HG02885 (cell line): ENCODE measurements at regions not wholly inside any gene's neighbourhood (a gene's known extent, or its start where the extent isn't known, plus 50 kb on each side); places are given as distances from the start of the nearest gene placed in this dataset.

Experiments
- ATAC-seq: cut with Tn5 transposase; IDR thresholded peaks from one replicate; pipeline ENCODE4 v1.9.1; 2021; ENCODE audit warnings: mild to moderate bottlenecking; ENCODE audit not compliant: unreplicated experiment, poor library complexity

DNA sequence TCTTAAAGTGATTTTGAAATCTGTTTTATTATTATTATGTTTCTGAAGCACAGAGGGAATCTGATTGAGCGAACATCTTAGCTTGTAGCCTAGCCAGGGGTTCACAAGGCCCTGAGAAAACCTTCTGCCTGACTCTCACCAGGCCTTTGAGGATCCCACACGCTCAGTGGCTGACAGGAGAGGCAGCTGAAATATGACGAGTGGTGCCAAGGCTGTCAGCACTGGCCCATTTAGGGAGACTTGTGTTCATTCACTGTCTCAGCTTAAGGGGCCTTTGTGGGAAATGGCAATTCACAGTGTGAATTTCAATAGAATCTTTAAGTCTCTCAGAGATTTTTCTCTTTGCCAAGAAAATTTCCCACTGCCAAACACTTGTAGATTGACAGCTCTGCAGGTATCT, 770.9 kb downstream of the TUSC7 start:
- ATAC-seq: no peak

DNA sequence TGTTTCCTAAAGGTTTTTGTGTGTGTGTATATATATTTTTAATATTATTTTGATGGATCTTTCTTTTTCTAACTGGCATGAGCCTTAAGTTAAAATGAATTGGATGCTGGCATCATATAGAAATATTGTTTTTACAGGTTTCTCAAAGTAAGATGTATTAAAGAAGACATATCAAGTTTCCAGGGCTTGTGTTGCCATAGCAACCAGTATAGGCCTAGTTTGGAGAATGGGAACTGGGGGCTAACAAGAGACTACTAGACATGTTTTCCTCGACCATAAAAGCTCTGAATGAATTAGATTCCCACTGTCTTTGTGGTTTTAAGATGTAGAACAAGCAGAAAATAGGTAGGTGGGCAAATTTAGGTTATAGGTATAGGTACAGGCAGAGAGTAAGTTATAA, 771.4 kb downstream of the TUSC7 start:
- no peak for ATAC-seq

DNA sequence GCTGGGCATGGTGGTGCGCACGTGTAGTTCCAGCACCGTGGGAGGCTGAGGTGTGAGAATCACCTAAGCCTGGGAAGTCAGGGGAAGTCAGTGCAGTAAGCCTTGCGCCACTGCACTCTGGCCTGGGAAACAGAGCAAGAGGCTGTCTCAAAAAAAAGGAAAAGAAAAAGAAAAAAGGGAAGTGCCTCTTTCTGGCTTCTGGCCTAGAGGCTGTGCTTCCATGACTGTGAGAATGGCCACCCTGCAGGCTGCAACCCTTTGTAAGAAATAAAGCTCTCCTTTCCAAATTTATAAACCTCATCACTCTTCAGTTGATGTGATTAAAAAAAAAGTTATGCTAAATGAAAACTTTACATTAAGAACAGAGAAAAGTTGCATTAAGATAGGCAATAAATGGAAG, 774.3 kb downstream of the TUSC7 start:
- ATAC-seq: no peak

DNA sequence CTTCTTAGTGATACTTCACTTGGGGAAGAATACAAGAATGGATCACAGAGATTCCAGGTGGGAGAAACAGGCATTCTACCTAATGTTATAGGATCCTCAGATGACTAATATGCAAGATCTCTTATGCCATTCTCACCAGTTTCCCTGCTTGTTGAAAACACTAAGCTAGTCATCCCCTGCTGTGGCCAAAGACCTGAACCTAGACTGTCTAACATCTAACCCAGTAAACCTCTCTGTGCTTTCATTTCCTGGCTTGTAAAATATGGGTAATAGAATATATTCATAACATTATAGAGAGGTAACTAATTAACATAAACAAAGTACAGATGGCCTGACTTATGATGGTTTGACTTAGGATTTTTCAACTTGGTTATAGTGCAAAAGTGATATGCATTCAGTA, 776.3 kb downstream of the TUSC7 start:
- ATAC-seq: no peak

DNA sequence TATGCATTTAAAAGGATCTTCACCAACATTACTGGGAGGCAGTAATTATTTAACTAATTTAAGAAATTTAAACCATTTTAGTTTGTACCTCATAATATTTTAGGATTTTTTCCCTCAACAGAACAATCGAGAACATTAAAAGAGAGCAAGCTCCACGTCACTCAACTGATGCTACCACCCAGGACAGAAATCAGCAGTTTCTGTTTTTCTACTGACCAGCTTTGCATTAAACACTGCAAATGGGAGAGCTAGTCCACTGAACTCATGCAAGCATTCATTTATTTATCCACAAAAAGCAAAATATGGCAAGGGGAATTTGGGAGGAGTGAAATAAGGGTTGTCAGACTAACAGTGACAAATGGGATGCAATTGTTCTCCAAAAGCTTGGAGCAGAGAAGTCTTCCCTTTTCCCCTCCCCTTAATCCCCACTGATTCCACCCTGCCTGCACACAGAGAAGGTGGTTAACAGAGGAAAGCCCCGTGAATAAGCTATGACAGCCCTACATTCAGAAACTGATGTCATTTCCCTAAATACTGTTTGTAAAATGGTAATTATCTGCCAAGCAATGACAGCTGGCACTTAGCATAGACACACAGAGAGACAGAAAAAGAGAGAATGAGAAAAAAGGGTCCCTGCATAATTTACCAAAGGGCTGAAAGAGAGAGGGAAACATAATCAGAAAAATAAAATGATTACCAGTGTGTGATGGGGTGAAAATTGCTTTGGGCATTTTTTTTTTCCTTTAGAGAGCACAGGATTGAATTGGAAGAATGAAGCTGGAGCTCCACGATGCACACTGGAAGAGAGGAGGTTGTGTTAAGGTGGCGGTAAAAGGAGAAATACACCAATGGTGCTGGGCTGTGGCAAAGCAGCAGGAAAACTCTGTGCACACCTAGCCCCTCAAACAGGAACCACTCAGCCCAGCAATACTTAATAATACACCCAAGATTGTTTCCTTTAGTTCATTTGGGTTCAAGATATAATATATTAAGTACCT, 777.4 kb downstream of the TUSC7 start:
- peak; percentile 46 for ATAC-seq

DNA sequence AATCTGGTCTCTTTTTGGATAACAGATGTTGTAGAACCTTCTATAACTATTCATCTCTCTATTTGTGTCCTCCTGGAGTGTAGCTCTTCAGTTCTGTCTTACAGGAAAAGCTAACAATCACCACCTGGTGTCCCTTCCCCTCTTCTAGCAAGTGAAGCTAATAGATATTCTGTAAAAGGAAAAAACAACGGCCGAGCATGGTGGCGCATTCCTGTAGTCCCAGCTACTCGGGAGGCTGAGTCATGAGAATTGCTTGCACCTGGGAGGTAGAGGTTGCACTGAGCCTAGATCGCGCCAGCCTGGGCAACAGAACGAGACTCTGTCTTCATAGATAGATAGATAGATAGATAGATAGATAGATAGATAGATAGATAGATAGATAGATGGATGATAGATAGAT, 779.4 kb downstream of the TUSC7 start:
- no peak for ATAC-seq

DNA sequence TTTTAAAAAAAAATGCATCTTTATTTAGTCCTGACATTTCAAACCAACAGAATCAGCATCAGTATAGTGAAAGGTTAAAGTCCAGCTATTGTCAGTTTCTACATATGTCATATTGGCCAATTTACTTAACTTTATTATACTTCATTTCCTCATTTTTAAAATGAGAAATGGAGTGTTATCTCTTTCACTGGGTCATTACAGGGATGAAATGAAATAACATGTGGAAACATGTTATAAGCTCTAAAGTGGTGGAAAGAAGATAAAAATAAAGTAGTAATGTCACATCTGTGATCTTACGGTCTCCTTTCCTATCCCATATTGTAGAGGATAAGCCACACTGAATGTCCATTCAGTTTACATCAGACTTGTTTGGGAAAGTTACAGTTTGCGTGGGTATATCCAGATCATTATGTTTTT, 780.1 kb downstream of the TUSC7 start:
- no peak for ATAC-seq

DNA sequence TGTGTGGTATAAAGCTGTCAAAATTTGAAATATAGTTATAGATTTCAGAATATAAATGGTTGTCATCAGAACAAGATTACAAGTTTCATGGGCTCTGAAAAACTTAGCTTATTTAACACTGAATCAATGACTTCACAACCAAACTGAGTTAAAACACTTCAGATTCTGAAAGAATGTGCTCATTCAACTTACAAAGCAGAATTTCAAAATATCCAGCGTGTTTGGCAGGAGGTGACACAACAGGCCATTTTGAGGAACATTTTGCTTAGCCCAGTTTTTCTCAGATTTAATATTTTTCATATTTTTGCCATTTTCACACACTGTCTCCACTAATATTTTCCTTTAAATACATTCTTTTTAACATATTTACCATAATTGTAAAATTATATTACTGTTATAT, 781.1 kb downstream of the TUSC7 start:
- ATAC-seq: no peak

DNA sequence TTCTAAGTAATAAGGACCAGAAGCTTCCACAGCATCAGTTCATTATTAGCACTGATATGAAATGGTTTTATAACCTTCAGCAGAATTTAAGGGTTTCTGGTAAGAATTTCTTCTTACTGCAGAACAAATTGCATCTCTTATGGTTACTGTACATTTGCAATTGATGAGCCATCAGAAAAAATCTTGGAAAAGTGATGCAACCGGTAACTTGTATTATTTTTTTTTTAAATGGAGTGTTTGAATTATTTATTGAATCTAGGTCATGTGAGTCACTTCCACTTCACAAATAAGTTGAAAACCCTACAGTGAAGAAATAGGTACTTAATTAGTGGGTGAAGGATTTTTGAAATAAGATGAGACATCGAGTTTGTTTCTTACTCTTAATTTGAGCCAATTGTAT, 786.0 kb downstream of the TUSC7 start:
- ATAC-seq: no peak

DNA sequence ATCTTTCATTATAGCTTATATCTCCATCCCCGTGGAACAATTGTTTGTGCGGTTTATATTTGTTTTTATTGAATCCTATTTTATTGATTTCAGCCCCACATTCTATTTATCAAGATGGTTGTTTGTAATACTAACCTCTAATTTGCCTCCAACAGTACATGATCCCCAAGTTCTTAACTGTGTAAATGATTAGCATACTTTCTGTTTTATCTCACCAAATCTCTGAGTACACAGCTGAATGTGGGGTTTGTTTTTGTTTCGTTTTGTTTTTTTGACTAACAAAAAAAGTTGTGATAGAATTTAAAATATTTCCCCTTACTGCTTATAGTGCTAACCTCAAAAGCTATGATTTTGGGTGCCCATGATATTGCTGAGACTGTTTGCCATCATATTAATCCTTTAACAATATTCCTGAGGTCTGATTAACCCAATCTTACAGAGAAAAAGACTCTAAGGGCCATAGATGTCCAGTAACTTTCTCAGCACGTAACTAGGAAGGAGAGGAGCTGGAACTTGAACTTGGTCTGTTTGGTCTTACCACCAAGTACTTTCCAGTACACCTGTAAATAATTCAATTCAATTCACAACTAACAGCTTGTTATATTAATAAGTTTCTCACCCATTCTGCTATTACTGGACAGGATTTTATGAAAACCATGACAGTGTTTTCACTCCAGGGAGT, 789.8 kb downstream of the TUSC7 start:
- no peak for ATAC-seq

DNA sequence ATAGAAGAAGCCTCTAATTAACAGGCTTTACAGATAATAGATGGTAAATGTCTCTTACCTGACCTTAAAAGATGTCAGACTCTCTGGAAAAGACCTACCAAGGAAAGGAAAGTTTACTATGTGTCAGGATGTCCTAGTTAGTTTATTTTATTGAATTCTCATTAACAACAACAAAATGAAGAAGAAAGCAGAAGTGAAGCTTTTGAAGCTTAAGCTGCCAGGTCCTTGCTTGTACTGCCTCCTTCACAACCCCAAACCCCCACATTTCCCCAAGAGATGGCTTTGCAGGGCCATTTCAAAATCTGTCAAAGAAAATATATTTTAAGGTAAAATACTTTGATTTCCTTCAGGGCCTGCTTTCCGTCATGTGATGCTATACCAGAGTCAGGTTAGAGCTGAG, 798.4 kb downstream of the TUSC7 start:
- no peak for ATAC-seq

DNA sequence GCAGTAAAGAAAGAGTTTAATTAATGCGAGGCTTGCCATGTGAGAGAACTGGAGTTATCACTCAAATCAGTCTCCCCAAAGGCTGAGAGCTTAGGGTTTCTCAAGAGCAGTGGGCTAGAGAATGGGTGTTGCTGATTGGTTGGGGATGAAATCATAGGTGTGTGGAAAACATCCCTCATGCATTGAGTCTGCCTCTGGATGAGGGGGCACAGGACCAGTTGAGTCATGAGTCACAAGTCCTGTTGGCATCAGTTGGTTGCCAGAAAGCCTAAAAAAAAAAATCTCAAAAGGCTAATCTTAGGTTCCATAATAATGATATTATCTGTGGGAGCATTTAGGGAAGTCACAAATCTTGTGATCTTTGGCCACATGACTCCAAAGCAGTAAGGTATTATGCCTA, 800.3 kb downstream of the TUSC7 start:
- no peak for ATAC-seq

DNA sequence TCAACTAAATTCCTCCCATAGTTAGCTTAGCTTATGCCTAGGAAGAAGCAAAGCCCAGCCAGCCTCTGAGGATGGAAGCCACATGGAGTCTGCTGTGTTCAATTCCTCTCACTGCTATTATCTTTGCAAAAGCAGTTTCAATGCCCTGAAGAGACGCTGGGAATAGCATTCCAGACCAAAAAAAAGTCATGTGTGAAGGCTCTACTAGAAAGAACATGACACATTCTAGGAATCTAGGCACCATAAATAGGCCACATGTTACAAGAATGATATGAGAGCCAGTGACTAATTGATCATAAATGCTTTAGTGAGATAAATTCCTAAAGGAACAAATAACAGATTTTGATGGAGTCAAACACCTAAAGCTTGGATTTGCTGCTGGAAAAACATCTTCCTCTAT, 800.8 kb downstream of the TUSC7 start:
- no peak for ATAC-seq

DNA sequence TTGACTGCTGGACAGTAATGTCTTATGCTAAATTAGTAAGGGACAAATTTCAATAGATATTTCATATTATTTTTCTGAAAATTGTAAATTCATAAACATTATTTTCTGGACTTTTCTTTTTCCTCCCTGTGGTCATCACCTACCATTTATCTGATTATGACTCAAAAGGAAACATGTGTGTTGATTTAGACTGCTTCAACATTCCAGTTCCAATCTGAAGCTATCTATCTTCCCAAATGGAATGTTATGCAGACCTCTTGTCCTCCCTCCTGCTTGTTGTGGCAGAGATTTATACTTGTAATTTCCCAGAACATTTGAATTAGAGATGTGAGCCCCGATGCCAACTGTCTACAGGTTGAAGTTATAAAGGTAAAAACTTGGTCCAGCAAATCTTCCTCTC, 803.4 kb downstream of the TUSC7 start:
- no peak for ATAC-seq

DNA sequence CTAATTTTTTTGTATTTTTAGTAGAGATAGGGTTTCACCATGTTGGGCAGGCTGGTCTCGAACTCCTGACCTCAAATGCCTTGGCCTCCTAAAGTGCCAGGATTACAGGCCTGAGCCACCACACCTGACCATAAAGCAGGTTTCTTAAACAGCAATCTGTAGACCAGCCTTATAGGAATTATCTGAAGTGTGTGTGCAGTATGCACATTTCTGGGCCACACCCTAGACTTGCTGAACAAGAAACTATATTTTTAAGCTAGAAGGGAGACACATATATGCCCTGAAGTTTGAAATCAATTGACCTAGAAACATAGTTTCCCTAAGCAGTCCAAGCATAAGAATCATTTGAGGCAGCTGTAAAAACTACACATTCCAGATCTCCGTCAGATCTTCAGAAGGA, 805.7 kb downstream of the TUSC7 start:
- no peak for ATAC-seq

DNA sequence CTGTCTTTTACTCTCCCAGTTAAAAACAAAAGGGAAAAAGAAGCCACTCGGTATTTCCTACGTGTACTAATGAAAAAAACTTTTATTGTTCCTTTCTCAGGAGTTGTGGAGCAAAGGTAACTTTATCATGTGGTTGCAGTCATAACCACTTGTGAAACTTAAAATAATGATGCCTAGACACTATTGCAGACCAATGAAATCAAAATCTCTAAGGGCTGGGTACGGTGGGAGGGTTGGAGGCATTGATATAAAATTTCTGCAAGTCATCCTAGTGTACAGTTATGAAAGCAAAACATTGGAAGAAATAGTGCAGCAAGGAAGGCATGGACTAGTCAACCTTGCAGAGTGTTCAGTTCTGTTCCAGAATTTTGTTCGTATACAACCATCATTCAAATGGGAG, 808.8 kb downstream of the TUSC7 start:
- ATAC-seq: no peak

DNA sequence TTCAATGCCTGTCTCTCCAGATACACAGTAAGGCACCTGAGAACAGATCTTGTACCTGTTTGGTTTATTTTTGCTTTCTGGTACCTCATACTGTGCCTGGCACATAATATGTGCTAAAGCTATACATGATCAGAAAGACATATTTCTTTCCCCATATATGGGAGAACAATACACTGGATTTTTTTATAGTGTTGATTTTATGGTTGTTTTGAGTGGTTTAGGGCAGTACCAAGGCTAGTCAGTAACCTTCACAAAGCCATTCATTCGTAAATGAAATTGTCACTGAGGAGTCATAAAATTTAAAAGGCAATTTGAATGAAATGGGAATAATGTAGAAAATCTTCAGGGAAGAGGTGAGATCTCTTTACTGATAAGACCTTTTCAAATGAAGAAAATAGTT, 810.2 kb downstream of the TUSC7 start:
- ATAC-seq: no peak

DNA sequence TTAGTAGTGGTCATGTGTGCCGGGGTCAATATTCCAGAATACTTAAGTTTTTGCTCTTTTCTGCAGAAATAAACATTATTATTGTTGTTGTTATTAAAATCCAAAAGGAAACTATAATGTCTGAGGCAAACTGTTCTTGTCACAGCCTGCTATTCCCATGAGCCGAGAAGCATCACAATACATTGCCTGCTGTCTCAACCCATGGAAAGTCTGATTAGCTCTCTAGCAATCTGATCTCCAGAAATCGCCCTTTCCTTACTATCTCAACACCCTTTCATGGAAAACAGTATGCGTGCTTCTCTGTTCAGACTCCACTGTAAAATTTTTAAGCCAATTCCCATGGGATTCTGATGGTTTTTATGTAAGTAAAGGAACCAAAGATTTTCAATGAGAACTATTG, 811.0 kb downstream of the TUSC7 start:
- no peak for ATAC-seq

DNA sequence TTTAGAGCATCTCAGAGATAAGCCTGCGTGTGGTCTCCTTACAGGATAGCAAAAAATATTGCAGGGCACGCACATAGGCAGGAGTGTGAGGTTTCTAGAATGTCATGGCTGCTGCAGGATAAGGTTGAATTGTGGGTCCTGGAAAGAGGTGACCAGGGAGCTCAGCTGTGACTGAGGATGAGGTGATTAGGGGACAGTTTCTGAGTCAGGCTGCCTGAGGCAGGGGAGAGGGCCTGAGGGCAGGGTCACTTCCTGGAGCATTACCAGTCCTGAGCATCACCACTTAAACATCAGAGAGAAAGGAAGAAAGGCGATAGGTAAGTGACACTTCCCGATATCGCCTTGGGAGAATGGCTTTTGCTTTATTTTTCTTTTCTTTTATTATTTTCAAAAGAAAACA, 813.8 kb downstream of the TUSC7 start:
- ATAC-seq: no peak

DNA sequence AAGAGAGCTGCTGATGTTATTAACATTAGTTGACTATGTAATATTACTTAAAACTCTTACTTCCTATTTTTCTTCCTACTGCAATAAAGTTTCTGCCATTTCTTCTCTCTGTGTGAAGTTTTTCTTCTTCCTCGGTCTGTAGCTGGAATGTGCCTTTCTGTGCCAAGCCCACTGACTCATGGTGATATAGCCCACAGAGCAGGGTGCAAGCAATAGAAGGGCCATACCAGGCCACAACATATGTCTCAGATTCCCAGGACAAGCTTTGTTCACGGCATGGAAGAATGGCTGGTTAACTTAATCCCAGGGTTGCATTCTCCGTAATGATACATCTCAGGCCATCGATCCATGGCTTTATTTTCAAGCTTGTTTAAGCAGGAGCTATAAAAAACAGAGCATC, 815.3 kb downstream of the TUSC7 start:
- no peak for ATAC-seq

DNA sequence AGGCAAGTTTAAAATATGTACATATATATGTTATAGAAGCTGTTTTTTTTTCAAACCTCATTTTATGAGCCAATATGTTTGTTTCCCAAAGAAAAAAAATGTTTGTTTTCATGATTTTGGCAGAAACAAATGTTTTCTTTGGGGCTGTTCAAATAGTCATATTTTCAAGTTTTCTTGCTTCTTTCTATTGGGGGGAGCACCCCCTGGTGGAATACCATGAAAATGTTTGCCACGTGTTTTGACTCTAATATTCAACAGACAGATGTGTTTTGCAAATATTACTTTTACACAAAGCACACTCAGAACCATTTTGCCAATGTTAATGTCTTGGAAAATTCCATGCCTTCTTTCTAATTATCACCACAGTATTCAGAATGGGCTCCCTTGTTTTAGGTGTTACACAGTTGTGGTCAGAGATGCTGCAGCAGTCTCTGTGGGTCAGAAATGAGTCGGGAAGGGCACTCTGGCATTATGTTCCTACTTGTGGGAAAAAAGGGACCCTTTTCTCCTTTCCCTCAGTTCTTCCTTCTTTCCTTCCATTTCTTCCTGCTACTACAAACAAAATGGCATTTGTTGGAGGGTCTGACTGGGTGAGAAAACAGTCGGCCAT, 817.0 kb downstream of the TUSC7 start:
- ATAC-seq: peak; percentile 72
